ENCODE measurements at regions not wholly inside any gene's neighbourhood (a gene's known extent, or its start where the extent isn't known, plus 50 kb on each side); places are given as distances from the start of the nearest gene placed in this dataset.
"Not testable (repeated sequence)": the region's sequence is repeated elsewhere in the genome, so short reads cannot be mapped to it uniquely, and the experiment has no call there.

DNA sequence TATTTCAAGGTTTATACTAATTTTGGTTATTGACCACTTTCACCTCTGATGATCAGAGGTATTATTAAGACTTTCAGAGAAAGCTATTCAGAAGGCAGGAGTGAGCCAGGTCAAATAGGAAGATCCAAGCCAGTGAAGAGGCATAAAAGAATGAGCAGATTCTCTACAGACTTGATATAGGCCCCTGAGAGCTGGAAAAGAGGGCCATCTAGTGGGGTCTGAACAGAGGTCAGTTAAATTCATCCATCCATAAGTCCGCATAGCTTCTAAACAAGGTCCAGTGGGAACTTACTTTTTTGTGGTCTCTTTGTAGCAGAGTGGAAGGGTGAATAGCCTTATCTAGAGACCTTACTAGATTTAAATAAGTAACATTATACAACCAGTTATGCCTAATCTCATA is 126.6 kb upstream of the UFM1 start:
- no peaks in the 10 kb centered on the region for H3K36me3 ChIP-seq (ENCODE audit: insufficient read depth, low read length)
- CTCF ChIA-PET, result no interaction called here

DNA sequence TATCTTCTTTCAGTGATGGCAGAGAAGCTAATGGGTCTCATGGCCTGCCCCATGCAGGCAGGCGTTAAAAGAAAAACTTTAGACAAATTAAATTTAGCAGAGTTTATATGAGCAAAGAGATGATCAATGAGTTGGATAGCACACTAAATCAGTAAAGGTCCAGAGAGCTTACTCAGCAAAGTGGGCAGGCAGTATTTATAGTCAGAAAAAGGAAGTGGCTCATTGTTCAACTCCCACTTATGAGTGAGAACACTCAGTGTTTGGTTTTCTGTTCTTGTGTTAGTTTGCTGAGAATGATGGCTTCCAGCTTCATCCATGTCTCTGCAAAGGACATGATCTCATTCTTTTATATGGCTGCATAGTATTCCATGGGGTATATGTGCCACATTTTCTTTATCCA is 128.5 kb upstream of the UFM1 start:
- H3K9me3 ChIP-seq (ENCODE audit: low read length); H3K27me3 ChIP-seq (ENCODE audit: insufficient read depth, low read length, poor library complexity, severe bottlenecking); H3K36me3 ChIP-seq (ENCODE audit: insufficient read depth, low read length); CTCF ChIA-PET; H3K27ac ChIP-seq (ENCODE audit: low read depth, low read length); H3K4me1 Mint-ChIP-seq; H3K4me1 ChIP-seq (ENCODE audit: insufficient read depth, low read length); H3K36me3 Mint-ChIP-seq; H3K4me3 ChIP-seq (ENCODE audit: low read length); POLR2A ChIA-PET; DNase-seq; H3K27ac Mint-ChIP-seq; H3K4me3 Mint-ChIP-seq; H3K27me3 Mint-ChIP-seq: not testable (repeated sequence)
- peaks cover 2 to 14% (median 6%) of the 10 kb centered on the region in 5 donors for H3K9me3 Mint-ChIP-seq

More for the DNA sequence above, 126.6 kb upstream of the UFM1 start:
- Mint-ChIP-seq H3K27me3 (peaks cover 0 to 1% of the 10 kb centered on the region in 2 donors), H3K9me3 (peaks cover 0 to 14% (median 8%) of the 10 kb centered on the region in 5 donors), H3K4me3 (no peak overlapping the region), H3K27ac (no peak overlapping the region), H3K4me1 (no peaks in the 10 kb centered on the region), H3K36me3 (no peaks in the 10 kb centered on the region)
- no peaks in the 10 kb centered on the region for H3K27me3 ChIP-seq (ENCODE audit: insufficient read depth, low read length, poor library complexity, severe bottlenecking)
- H3K4me1 ChIP-seq (ENCODE audit: insufficient read depth, low read length), result no peaks in the 10 kb centered on the region
- H3K9me3 ChIP-seq (ENCODE audit: low read length), result no peaks in the 10 kb centered on the region
- POLR2A ChIA-PET, result no interaction called here
- DNase-seq, result no peak
- H3K4me3 ChIP-seq (ENCODE audit: low read length), result no peak overlapping the region
- no peak overlapping the region for H3K27ac ChIP-seq (ENCODE audit: low read depth, low read length)

DNA sequence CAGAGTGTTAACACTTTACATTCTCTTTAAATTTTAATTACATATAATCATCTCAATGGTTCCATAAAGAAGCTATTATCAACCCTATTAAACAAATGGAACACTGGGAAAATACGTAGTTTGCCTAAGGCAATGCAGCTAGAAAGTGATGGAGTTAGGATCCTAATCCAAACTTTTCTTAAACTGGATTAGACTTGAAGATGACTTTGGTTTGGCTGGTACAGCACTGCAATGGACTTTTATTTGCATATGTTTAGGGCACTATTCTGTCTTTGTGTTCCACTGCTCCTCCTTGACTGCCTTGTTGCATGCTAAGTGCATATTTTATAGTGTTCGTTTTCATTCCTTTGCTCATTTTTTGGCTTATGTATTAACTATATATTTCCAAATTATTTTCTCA is 133.5 kb upstream of the UFM1 start:
- Mint-ChIP-seq H3K27me3 (no peaks in the 10 kb centered on the region), H3K4me3 (no peak overlapping the region), H3K36me3 (no peaks in the 10 kb centered on the region), H3K4me1 (no peaks in the 10 kb centered on the region), H3K27ac (no peak overlapping the region), H3K9me3 (peaks cover 11 to 30% (median 20%) of the 10 kb centered on the region in 5 donors)
- Histone ChIP-seq H3K4me3 (ENCODE audit: low read length) (no peak overlapping the region), H3K36me3 (ENCODE audit: insufficient read depth, low read length) (no peaks in the 10 kb centered on the region), H3K27ac (ENCODE audit: low read depth, low read length) (no peak overlapping the region), H3K4me1 (ENCODE audit: insufficient read depth, low read length) (no peaks in the 10 kb centered on the region), H3K9me3 (ENCODE audit: low read length) (no peaks in the 10 kb centered on the region), H3K27me3 (ENCODE audit: insufficient read depth, low read length, poor library complexity, severe bottlenecking) (no peaks in the 10 kb centered on the region)
- DNase-seq, result no peak
- ChIA-PET CTCF (no interaction called here), POLR2A (no interaction called here)

DNA sequence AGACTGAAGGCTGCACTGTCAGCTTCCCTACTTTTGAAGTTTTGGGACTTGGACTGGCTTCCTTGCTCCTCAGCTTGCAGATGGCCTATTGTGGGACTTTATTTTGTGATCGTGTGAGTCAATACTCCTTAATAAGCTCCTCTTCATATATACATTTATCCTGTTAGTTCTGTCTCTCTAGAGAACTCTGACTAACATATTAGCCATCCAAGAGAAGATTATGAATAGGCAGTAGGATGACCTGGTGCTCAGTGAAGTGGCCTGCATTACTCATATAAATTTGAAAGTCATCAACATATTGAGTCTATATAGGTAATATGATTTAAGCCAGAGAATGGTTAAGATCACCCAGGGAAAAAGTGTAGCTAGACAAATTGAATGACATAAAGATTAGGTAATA is 136.3 kb upstream of the UFM1 start:
- DNase-seq, result no peak
- H3K36me3 Mint-ChIP-seq, result peaks cover 0 to 7% (median 0%) of the 10 kb centered on the region in 3 donors
- no peaks in the 10 kb centered on the region for H3K36me3 ChIP-seq (ENCODE audit: insufficient read depth, low read length)
- H3K27me3 Mint-ChIP-seq, result no peaks in the 10 kb centered on the region
- peaks cover 18 to 28% (median 24%) of the 10 kb centered on the region in 5 donors for H3K9me3 Mint-ChIP-seq
- H3K4me3 Mint-ChIP-seq, result no peak overlapping the region
- no peaks in the 10 kb centered on the region for H3K4me1 Mint-ChIP-seq
- POLR2A ChIA-PET, result no interaction called here
- no peak overlapping the region for H3K27ac ChIP-seq (ENCODE audit: low read depth, low read length)
- H3K4me3 ChIP-seq (ENCODE audit: low read length), result no peak overlapping the region
- no peaks in the 10 kb centered on the region for H3K9me3 ChIP-seq (ENCODE audit: low read length)
- no peaks in the 10 kb centered on the region for H3K4me1 ChIP-seq (ENCODE audit: insufficient read depth, low read length)
- no peak overlapping the region for H3K27ac Mint-ChIP-seq
- CTCF ChIA-PET, result no interaction called here
- no peaks in the 10 kb centered on the region for H3K27me3 ChIP-seq (ENCODE audit: insufficient read depth, low read length, poor library complexity, severe bottlenecking)

DNA sequence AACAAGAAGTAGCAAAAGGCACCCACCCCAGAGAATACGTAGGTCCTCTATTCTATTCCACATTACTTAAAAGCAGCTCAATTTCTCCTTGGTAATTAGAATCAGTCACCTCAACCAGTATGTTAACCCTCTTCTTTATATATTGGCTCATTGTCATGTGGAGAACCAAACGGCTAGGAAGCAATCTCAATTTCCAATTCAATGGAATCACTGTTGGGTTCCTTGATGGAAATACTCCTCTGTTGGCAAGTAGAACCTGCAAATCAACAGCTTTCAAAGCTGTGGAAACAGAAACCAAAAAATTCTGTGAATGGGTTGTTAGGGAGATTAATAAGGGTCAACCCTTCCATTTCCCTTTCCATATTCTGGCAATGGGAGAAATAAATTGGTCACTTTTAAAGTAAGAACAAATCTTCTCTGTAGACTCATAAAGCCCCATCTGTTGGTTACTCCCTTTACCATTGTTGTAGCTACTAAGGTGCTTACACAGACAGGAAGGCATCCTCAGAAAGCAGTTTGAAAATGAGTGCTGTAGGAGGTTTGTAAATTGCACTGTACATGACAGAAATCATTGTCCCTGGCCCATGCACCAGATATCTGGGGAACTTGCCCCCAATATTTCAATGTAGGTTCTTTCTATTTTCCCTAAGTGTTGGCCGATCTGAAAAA is 138.6 kb upstream of the UFM1 start:
- H3K4me1 ChIP-seq (ENCODE audit: insufficient read depth, low read length), result no peaks in the 10 kb centered on the region
- H3K4me1 Mint-ChIP-seq, result no peaks in the 10 kb centered on the region
- no peaks in the 10 kb centered on the region for H3K36me3 ChIP-seq (ENCODE audit: insufficient read depth, low read length)
- no peak overlapping the region for H3K27ac ChIP-seq (ENCODE audit: low read depth, low read length)
- no peak overlapping the region for H3K4me3 ChIP-seq (ENCODE audit: low read length)
- no peaks in the 10 kb centered on the region for H3K27me3 Mint-ChIP-seq
- peaks cover 0 to 7% (median 0%) of the 10 kb centered on the region in 3 donors for H3K36me3 Mint-ChIP-seq
- no peak for DNase-seq
- no peaks in the 10 kb centered on the region for H3K9me3 ChIP-seq (ENCODE audit: low read length)
- H3K4me3 Mint-ChIP-seq, result no peak overlapping the region
- peaks cover 15 to 26% (median 24%) of the 10 kb centered on the region in 5 donors for H3K9me3 Mint-ChIP-seq
- no peaks in the 10 kb centered on the region for H3K27me3 ChIP-seq (ENCODE audit: insufficient read depth, low read length, poor library complexity, severe bottlenecking)
- ChIA-PET CTCF (no interaction called here), POLR2A (no interaction called here)
- H3K27ac Mint-ChIP-seq, result no peak overlapping the region

DNA sequence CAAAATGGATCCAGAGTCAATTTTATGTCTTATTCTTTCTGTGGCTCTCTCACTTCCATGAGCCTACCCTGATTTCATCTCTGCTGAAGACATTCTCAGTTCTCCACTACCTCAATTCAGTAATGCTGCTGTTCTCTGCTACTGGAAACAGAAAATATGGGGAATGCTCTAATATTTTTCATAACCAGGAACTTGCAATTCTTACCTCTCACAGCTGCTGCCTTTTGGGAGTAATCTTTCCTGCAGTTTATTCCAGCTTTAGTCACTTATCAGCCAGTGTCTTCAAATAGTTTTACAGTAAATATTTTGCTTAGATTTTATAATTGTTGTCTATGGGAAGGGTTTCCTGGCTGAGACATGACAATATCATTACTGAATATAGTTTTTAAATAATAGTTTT is 145.1 kb upstream of the UFM1 start:
- Mint-ChIP-seq H3K4me1 (no peaks in the 10 kb centered on the region), H3K27me3 (no peaks in the 10 kb centered on the region), H3K27ac (no peak overlapping the region), H3K36me3 (peaks cover 0 to 3% (median 0%) of the 10 kb centered on the region in 3 donors), H3K4me3 (no peak overlapping the region), H3K9me3 (peaks cover 0 to 5% (median 3%) of the 10 kb centered on the region in 5 donors)
- CTCF ChIA-PET, result no interaction called here
- DNase-seq, result no peak
- Histone ChIP-seq H3K27me3 (ENCODE audit: insufficient read depth, low read length, poor library complexity, severe bottlenecking) (no peaks in the 10 kb centered on the region), H3K9me3 (ENCODE audit: low read length) (no peaks in the 10 kb centered on the region), H3K4me3 (ENCODE audit: low read length) (no peak overlapping the region), H3K36me3 (ENCODE audit: insufficient read depth, low read length) (no peaks in the 10 kb centered on the region), H3K27ac (ENCODE audit: low read depth, low read length) (no peak overlapping the region), H3K4me1 (ENCODE audit: insufficient read depth, low read length) (no peaks in the 10 kb centered on the region)
- POLR2A ChIA-PET, result no interaction called here

DNA sequence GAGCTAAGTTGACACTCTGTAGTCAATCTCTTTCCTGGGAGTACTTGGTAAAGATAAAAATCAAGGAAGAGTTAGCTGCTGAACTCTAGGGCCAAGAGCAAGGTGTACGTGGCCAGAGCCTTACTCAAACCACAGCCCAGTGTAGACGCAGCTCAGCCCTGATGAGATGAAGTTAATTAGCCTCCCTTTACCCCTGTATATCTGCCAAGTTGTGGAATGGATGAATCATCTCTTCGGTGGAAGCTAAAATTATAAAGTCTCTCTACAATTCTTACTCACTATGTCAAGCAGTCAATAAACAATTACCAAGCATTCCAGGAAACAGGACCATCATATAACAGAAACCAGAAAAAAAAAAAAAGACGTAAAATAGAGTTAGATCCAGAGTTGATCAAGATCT is 146.9 kb upstream of the UFM1 start:
- Histone ChIP-seq H3K4me1 (ENCODE audit: insufficient read depth, low read length) (no peaks in the 10 kb centered on the region), H3K4me3 (ENCODE audit: low read length) (no peak overlapping the region), H3K27me3 (ENCODE audit: insufficient read depth, low read length, poor library complexity, severe bottlenecking) (no peaks in the 10 kb centered on the region), H3K9me3 (ENCODE audit: low read length) (no peaks in the 10 kb centered on the region), H3K36me3 (ENCODE audit: insufficient read depth, low read length) (no peaks in the 10 kb centered on the region), H3K27ac (ENCODE audit: low read depth, low read length) (no peak overlapping the region)
- no peak for DNase-seq
- Mint-ChIP-seq H3K4me3 (no peak overlapping the region), H3K9me3 (peaks cover 3 to 12% (median 3%) of the 10 kb centered on the region in 5 donors), H3K36me3 (peaks cover 0 to 3% (median 0%) of the 10 kb centered on the region in 3 donors), H3K27me3 (no peaks in the 10 kb centered on the region), H3K4me1 (no peaks in the 10 kb centered on the region), H3K27ac (no peak overlapping the region)
- ChIA-PET CTCF (no interaction called here), POLR2A (no interaction called here)

DNA sequence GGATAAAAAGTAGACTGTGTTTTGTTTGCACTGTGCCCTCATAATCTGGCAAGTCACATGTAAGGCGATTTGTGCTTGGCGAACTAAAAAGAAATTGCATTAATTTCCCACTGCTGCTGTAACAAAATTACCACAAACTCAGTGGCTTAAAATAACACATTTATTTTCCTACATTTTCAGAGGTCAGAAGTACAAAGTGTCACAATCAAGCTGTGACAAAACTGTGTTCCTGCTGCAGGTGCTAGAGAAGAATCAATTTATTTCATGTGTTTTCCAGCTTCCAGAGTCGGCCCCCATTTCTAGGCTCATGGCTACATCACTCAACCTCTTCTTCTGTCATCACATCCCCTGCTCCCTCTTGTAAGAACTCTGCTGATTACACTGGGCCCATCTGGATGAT is 158.6 kb upstream of the UFM1 start:
- Mint-ChIP-seq H3K27me3 (peaks cover 0 to 3% of the 10 kb centered on the region in 2 donors), H3K27ac (no peak overlapping the region), H3K4me1 (no peaks in the 10 kb centered on the region), H3K9me3 (peaks cover 0 to 5% (median 4%) of the 10 kb centered on the region in 5 donors), H3K36me3 (no peaks in the 10 kb centered on the region), H3K4me3 (no peak overlapping the region)
- Histone ChIP-seq H3K27ac (ENCODE audit: low read depth, low read length) (no peak overlapping the region), H3K9me3 (ENCODE audit: low read length) (no peaks in the 10 kb centered on the region), H3K4me3 (ENCODE audit: low read length) (no peak overlapping the region), H3K27me3 (ENCODE audit: insufficient read depth, low read length, poor library complexity, severe bottlenecking) (no peaks in the 10 kb centered on the region), H3K36me3 (ENCODE audit: insufficient read depth, low read length) (no peaks in the 10 kb centered on the region), H3K4me1 (ENCODE audit: insufficient read depth, low read length) (no peaks in the 10 kb centered on the region)
- POLR2A ChIA-PET, result no interaction called here
- CTCF ChIA-PET, result no interaction called here
- DNase-seq, result no peak
